Neural cell (in vitro differentiated cells): ENCODE measurements at regions not wholly inside any gene's neighbourhood (a gene's known extent, or its start where the extent isn't known, plus 50 kb on each side); places are given as distances from the start of the nearest gene placed in this dataset.

Source experiments
- H2AFZ ChIP-seq: fragments of 200-600, 300-800 bp; sonication (generic), shearing (Covaris generic); 2 replicates; pipeline ENCODE4 v1.6.0; 2014; ENCODE audit warnings: low read depth, mild to moderate bottlenecking, antibody characterized with exemption, low read length, moderate library complexity
- H3F3A ChIP-seq: fragments of 200-600 bp; shearing (Covaris generic); 2 replicates; pipeline ENCODE4 v1.6.1; 2016; ENCODE audit warnings: mild to moderate bottlenecking, moderate library complexity, mixed read lengths, antibody characterized with exemption, low read length; ENCODE audit not compliant: insufficient read depth, poor library complexity, severe bottlenecking
- H3K27ac ChIP-seq: fragments of 200-600, 300-800 bp; sonication (generic), shearing (Covaris generic); 2 replicates; pipeline ENCODE4 v1.5.1; 2014; ENCODE audit warnings: mild to moderate bottlenecking, low read length, moderate library complexity
- H3K27me3 ChIP-seq: fragments of 300-800, 200-600 bp; sonication (generic), shearing (Covaris generic); 2 replicates; pipeline ENCODE4 v1.6.0; 2014; ENCODE audit warnings: mild to moderate bottlenecking, low read depth, low read length, moderate library complexity; ENCODE audit not compliant: insufficient read depth
- H3K36me3 ChIP-seq: fragments of 300-800, 200-600 bp; sonication (generic), shearing (Covaris generic); 2 replicates; pipeline ENCODE4 v1.5.1; 2014; ENCODE audit warnings: mild to moderate bottlenecking, antibody characterized with exemption, low read length, moderate library complexity; ENCODE audit not compliant: insufficient read depth
- H3K4me2 ChIP-seq: fragments of 300-800, 200-600 bp; sonication (generic), shearing (Covaris generic); 2 replicates; pipeline ENCODE4 v1.6.0; 2014; ENCODE audit warnings: mild to moderate bottlenecking, low read length
- H3K4me3 ChIP-seq: fragments of 300-800, 200-600 bp; sonication (generic), shearing (Covaris generic); 2 replicates; pipeline ENCODE4 v1.5.1; 2014; ENCODE audit warnings: mild to moderate bottlenecking, low read length, moderate library complexity
- H3K79me2 ChIP-seq: fragments of 200-600 bp; shearing (Covaris generic); replicated peaks from 2 replicates; pipeline ENCODE4 v1.6.0; 2014; ENCODE audit warnings: mild to moderate bottlenecking, low read length, moderate library complexity; ENCODE audit not compliant: insufficient read depth
- H3K9ac ChIP-seq: fragments of 300-800, 200-600 bp; sonication (generic), shearing (Covaris generic); 2 replicates; pipeline ENCODE4 v1.6.1; 2016; ENCODE audit warnings: mild to moderate bottlenecking, low read length, mixed read lengths
- H3K9me2 ChIP-seq: fragments of 200-600 bp; shearing (Covaris generic); 2 replicates; pipeline ENCODE4 v1.6.1; 2016; ENCODE audit warnings: mild to moderate bottlenecking, low read length, mixed read lengths; ENCODE audit not compliant: insufficient read depth
- H3K9me3 ChIP-seq: fragments of 200-600, 300-800 bp; sonication (generic), shearing (Covaris generic); 2 replicates; pipeline ENCODE4 v1.6.1; 2016; ENCODE audit warnings: mild to moderate bottlenecking, mixed run types, low read length, moderate library complexity, mixed read lengths
- H4K20me1 ChIP-seq: fragments of 200-600 bp; shearing (Covaris generic); 2 replicates; pipeline ENCODE4 v1.6.1; 2016; ENCODE audit warnings: mild to moderate bottlenecking, mixed run types; ENCODE audit not compliant: insufficient read depth
- CTCF ChIP-seq: fragments of 450-650 bp; IDR thresholded peaks from 2 replicates; pipeline ENCODE4 v1.5.1; 2014; ENCODE audit warnings: antibody characterized with exemption, mild to moderate bottlenecking, moderate library complexity; ENCODE audit not compliant: poor library complexity, severe bottlenecking
- EP300 ChIP-seq: fragments of 450-650 bp; conservative IDR thresholded peaks from 2 replicates; pipeline ENCODE4 v1.6.1; 2014; ENCODE audit warnings: antibody characterized with exemption, mild to moderate bottlenecking, moderate library complexity; ENCODE audit not compliant: poor library complexity, severe bottlenecking
- EZH2 ChIP-seq: fragments of 200-600, 300-800 bp; shearing (Covaris generic), sonication (generic); IDR thresholded peaks from 2 replicates; pipeline ENCODE4 v1.6.1; 2014; ENCODE audit warnings: antibody characterized with exemption, low read length, borderline replicate concordance, mild to moderate bottlenecking; ENCODE audit not compliant: insufficient read depth, poor library complexity, severe bottlenecking
- MXI1 ChIP-seq: fragments of 450-650 bp; conservative IDR thresholded peaks from 2 replicates; pipeline ENCODE4 v1.6.1; 2014; ENCODE audit warnings: antibody characterized with exemption, mild to moderate bottlenecking; ENCODE audit not compliant: poor library complexity, severe bottlenecking
- POLR2AphosphoS5 ChIP-seq: IDR thresholded peaks from 2 replicates; pipeline ENCODE4 v1.6.1; 2012
- RAD21 ChIP-seq: fragments of 450-650 bp; conservative IDR thresholded peaks from 2 replicates; pipeline ENCODE4 v1.6.1; 2014; ENCODE audit warnings: antibody characterized with exemption, mild to moderate bottlenecking, moderate library complexity
- SMC3 ChIP-seq: fragments of 450-650 bp; conservative IDR thresholded peaks from 2 replicates; pipeline ENCODE4 v1.6.1; 2014; ENCODE audit warnings: antibody characterized with exemption, mild to moderate bottlenecking, moderate library complexity; ENCODE audit not compliant: poor library complexity
- TAF1 ChIP-seq: IDR thresholded peaks from 2 replicates; pipeline ENCODE4 v1.6.1; 2012; ENCODE audit warnings: low read depth
- TF ChIP-seq, protein P1 (sequence below): IDR thresholded peaks from 2 replicates; pipeline ENCODE4 v1.6.1; 2012; ENCODE audit warnings: borderline replicate concordance

DNA sequence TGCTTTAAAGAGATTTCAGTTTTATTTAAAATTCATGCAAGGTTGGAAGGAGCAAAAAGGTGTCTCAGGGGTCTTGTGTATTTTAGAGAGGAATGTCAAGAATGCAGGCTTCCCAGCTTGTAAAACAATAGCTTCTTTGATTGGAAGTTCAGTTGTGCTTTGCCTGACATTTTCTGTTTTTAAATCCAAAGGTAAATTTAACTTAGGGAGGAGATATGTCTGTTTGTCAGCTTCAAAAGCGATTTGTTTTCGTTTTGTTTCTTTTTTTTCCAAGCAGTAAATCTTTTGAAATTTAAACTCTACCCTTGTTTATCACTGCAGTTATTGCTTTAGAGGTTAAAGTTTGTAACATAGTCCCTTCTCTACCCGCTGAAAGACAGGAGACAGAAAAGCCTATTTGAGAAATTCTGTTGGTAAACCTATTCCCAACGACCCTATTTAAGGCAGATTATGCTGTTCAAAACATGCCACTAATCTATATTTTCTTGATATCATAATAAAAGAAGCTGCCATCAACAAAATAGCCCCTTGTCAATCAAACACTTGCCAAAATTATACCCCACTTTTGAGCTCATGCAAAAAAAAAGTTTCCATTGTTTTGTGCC, 639.6 kb downstream of the IRS1 start:
- H3K4me3 ChIP-seq = no peak overlapping the region
- H3K4me2 ChIP-seq = no peak overlapping the region

GRCh38 chr2:226158940-226159339, 640.7 kb downstream of the IRS1 start:
- no peaks in the 10 kb centered on the region for H4K20me1 ChIP-seq
- H3K9me3 ChIP-seq = no peaks in the 10 kb centered on the region
- H3K36me3 ChIP-seq = no peaks in the 10 kb centered on the region
- TF ChIP-seq RAD21 (no peak), POLR2AphosphoS5 (no peak), EP300 (no peak), EZH2 (no peak), CTCF (no peak), MXI1 (no peak), SMC3 (no peak), TAF1 (no peak)
- TF ChIP-seq, protein P1, sequence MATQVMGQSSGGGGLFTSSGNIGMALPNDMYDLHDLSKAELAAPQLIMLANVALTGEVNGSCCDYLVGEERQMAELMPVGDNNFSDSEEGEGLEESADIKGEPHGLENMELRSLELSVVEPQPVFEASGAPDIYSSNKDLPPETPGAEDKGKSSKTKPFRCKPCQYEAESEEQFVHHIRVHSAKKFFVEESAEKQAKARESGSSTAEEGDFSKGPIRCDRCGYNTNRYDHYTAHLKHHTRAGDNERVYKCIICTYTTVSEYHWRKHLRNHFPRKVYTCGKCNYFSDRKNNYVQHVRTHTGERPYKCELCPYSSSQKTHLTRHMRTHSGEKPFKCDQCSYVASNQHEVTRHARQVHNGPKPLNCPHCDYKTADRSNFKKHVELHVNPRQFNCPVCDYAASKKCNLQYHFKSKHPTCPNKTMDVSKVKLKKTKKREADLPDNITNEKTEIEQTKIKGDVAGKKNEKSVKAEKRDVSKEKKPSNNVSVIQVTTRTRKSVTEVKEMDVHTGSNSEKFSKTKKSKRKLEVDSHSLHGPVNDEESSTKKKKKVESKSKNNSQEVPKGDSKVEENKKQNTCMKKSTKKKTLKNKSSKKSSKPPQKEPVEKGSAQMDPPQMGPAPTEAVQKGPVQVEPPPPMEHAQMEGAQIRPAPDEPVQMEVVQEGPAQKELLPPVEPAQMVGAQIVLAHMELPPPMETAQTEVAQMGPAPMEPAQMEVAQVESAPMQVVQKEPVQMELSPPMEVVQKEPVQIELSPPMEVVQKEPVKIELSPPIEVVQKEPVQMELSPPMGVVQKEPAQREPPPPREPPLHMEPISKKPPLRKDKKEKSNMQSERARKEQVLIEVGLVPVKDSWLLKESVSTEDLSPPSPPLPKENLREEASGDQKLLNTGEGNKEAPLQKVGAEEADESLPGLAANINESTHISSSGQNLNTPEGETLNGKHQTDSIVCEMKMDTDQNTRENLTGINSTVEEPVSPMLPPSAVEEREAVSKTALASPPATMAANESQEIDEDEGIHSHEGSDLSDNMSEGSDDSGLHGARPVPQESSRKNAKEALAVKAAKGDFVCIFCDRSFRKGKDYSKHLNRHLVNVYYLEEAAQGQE = no peak
- H3K9me2 ChIP-seq = no peaks in the 10 kb centered on the region
- no peaks in the 10 kb centered on the region for H3K79me2 ChIP-seq
- H2AFZ ChIP-seq = no peak overlapping the region
- no peaks in the 10 kb centered on the region for H3F3A ChIP-seq
- no peak overlapping the region for H3K9ac ChIP-seq
- no peaks in the 10 kb centered on the region for H3K27me3 ChIP-seq
- no peak overlapping the region for H3K4me2 ChIP-seq
- H3K4me3 ChIP-seq = no peak overlapping the region
- H3K27ac ChIP-seq = no peak overlapping the region

More for the DNA sequence above, 639.6 kb downstream of the IRS1 start:
- Histone ChIP-seq H3K27ac (no peak overlapping the region), H3K9ac (no peak overlapping the region), H3K36me3 (no peaks in the 10 kb centered on the region), H3K27me3 (no peaks in the 10 kb centered on the region), H3K9me3 (no peaks in the 10 kb centered on the region), H3K79me2 (no peaks in the 10 kb centered on the region), H4K20me1 (no peaks in the 10 kb centered on the region), H3K9me2 (no peaks in the 10 kb centered on the region), H3F3A (no peaks in the 10 kb centered on the region), H2AFZ (no peak overlapping the region)
- TF ChIP-seq POLR2AphosphoS5 = no peak
- no peak for TF ChIP-seq SMC3
- TF ChIP-seq, protein P1 = no peak
